Right lobe of liver (tissue), 6 donors: ENCODE measurements at regions not wholly inside any gene's neighbourhood (a gene's known extent, or its start where the extent isn't known, plus 50 kb on each side); places are given as distances from the start of the nearest gene placed in this dataset.

ENCODE experiments used
- ATAC-seq, 4 donors: fragments of 200-7000 bp; cut with Tn5 transposase; one replicate each; pipeline ENCODE4 v1.9.1; 2020; ENCODE audit warnings: mild to moderate bottlenecking in 4 of 4, moderate library complexity in 4 of 4
- DNase-seq, 3 donors: peaks; one replicate each; pipeline ENCODE4 v3.0.0-alpha.2; 2020
- H3K27ac ChIP-seq, 3 donors: fragments of 200-600 bp; one replicate each; pipeline ENCODE4 v1.8.0; 2022
- H3K27me3 ChIP-seq, 2 donors: fragments of 200-600 bp; one replicate each; pipeline ENCODE4 v1.8.0; 2022
- H3K36me3 ChIP-seq, 4 donors: fragments of 200-600 bp; sonication (generic) in 1 of 4; one replicate each; pipeline versions ENCODE4 v1.5.1 to v1.8.0; 2017 to 2022; ENCODE audit warnings: control low read depth in 1 of 4
- H3K4me1 ChIP-seq, 4 donors: fragments of 200-600 bp; sonication (generic) in 1 of 4; one replicate each; pipeline versions ENCODE4 v1.5.1 to v1.8.0; 2017 to 2022; ENCODE audit warnings: control low read depth in 1 of 4
- H3K4me3 ChIP-seq, 3 donors: fragments of 200-600 bp; one replicate each; pipeline ENCODE4 v1.8.0; 2022
- H3K9me3 ChIP-seq, 4 donors: fragments of 200-600 bp; sonication (generic) in 1 of 4; one replicate each; pipeline versions ENCODE4 v1.5.1 to v1.8.0; 2017 to 2022; ENCODE audit warnings: control low read depth in 1 of 4
- POLR2A ChIP-seq: fragments of 450-650 bp; IDR thresholded peaks from one replicate; pipeline ENCODE4 v1.6.1; 2017; ENCODE audit warnings: antibody characterized with exemption, mild to moderate bottlenecking
- WGBS: methylation state at CpG from one replicate; pipeline ENCODE4 v1.1.6; 2018; ENCODE audit warnings: low coverage, low lambda C conversion rate; ENCODE audit not compliant: insufficient coverage; ENCODE audit errors: missing lambda C conversion rate; 5-methylcytosine and 5-hydroxymethylcytosine counted together
- intact Hi-C, 2 donors: fragments of 100-400 bp; cut with DNase I; formaldehyde crosslinking; loops; one replicate each; pipeline versions ENCODE4 v1.11.2 to v1.14.1; 2022
- TF ChIP-seq, protein P1 (sequence below), 4 donors: fragments of 200-600 bp in 3 of 4; fragments of 450-650 bp in 1 of 4; IDR thresholded peaks; one replicate each; pipeline versions ENCODE4 v1.5.1 to v1.8.0; 2016 to 2022; ENCODE audit warnings: antibody characterized with exemption in 4 of 4, mild to moderate bottlenecking in 2 of 4
- donor health status: DM: no; HTN: yes; CAD: no.
- donor health status: DM: no; HTN: no; CAD: no.
- donor health status: DM: no; HTN: no; CAD: no.
- donor health status: DM: no; HTN: yes; CAD: no.
- donor health status: DM: no; HTN: yes; CAD: no.

GRCh38 chr16:61274211-61274610, 762.0 kb downstream of the CDH8 start:
- H3K27me3 ChIP-seq, result no peaks in the 10 kb centered on the region
- H3K36me3 ChIP-seq, result no peaks in the 10 kb centered on the region
- intact Hi-C loops, result no loop called here
- ATAC-seq, result no peak
- no peaks in the 10 kb centered on the region for H3K4me1 ChIP-seq
- H3K4me3 ChIP-seq, result no peak overlapping the region
- no peak for TF ChIP-seq POLR2A
- TF ChIP-seq, protein P1, sequence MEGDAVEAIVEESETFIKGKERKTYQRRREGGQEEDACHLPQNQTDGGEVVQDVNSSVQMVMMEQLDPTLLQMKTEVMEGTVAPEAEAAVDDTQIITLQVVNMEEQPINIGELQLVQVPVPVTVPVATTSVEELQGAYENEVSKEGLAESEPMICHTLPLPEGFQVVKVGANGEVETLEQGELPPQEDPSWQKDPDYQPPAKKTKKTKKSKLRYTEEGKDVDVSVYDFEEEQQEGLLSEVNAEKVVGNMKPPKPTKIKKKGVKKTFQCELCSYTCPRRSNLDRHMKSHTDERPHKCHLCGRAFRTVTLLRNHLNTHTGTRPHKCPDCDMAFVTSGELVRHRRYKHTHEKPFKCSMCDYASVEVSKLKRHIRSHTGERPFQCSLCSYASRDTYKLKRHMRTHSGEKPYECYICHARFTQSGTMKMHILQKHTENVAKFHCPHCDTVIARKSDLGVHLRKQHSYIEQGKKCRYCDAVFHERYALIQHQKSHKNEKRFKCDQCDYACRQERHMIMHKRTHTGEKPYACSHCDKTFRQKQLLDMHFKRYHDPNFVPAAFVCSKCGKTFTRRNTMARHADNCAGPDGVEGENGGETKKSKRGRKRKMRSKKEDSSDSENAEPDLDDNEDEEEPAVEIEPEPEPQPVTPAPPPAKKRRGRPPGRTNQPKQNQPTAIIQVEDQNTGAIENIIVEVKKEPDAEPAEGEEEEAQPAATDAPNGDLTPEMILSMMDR (IDR thresholded peaks at IDR 0.05), result no peak
- H3K9me3 ChIP-seq, result no peaks in the 10 kb centered on the region
- whole genome bisulfite sequencing, result 80% methylated on average over 1 of the region's 5 CpGs
- no peak overlapping the region for H3K27ac ChIP-seq
- no peak for DNase-seq

- H3K4me3 ChIP-seq, result no peak overlapping the region
- no peaks in the 10 kb centered on the region for H3K27me3 ChIP-seq
- H3K36me3 ChIP-seq, result no peaks in the 10 kb centered on the region
- intact Hi-C loops, result no loop called here
- no peak for ATAC-seq
- DNase-seq, result no peak
- H3K4me1 ChIP-seq, result no peaks in the 10 kb centered on the region
- no peak overlapping the region for H3K27ac ChIP-seq
- TF ChIP-seq, protein P1 (IDR thresholded peaks at IDR 0.05), result no peak
- TF ChIP-seq POLR2A, result no peak
- H3K9me3 ChIP-seq, result no peaks in the 10 kb centered on the region
Measured at GRCh38 chr16:61270726-61271125, 765.5 kb downstream of the CDH8 start.

DNA sequence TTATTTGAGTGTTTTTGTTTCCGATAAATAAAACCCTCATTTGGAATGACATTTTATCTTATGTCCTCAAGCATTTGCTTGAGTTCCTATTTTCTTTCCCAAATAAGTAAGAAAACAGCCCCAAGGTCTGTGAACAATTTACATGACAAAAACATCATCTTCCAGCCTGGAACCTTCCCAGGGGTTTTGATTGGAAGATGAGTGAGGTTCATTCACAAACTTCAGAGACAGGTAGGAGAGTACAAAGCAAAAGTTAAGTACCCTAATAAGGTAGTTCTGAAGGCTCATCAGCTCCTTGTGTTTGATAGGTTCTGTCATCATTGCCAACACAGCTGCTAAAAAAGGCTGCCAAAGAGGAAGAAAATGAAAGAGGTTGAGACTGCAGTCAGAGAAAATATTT, 772.8 kb downstream of the CDH8 start:
- Histone ChIP-seq H3K27me3 (no peaks in the 10 kb centered on the region), H3K4me1 (no peaks in the 10 kb centered on the region), H3K9me3 (no peaks in the 10 kb centered on the region), H3K27ac (no peak overlapping the region), H3K36me3 (no peaks in the 10 kb centered on the region), H3K4me3 (no peak overlapping the region)
- intact Hi-C loops, result no loop called here
- no peak for ATAC-seq
- DNase-seq, result no peak
- TF ChIP-seq, protein P1 (IDR thresholded peaks at IDR 0.05), result no peak
- no peak for TF ChIP-seq POLR2A
- WGBS, result 53% methylated on average over 1 of the region's 1 CpG

DNA sequence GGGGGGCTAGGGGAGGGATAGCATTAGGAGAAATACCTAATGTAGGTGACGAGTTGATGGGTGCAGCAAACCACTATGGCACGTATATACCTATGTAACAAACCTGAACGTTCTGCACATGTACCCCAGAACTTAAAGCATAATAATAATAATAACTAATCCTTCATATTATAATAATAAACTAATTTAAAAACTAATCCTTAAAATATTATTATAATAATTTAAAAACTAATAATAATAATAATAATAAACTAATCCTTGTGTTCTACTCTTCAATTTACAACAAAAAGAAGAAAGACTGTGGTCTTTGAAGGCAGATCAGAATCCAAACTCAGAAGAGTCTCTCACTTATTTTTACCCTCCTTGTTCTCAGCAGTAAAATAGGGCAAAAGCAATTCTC, 774.9 kb downstream of the CDH8 start:
- TF ChIP-seq, protein P1 (IDR thresholded peaks at IDR 0.05), result no peak
- TF ChIP-seq POLR2A, result no peak
- Histone ChIP-seq H3K9me3 (no peaks in the 10 kb centered on the region), H3K27me3 (no peaks in the 10 kb centered on the region), H3K36me3 (no peaks in the 10 kb centered on the region), H3K4me3 (no peak overlapping the region), H3K27ac (no peak overlapping the region), H3K4me1 (no peaks in the 10 kb centered on the region)
- ATAC-seq (no peak), DNase-seq (no peak)
- intact Hi-C loops, result no loop called here
- WGBS, result 63% methylated on average over 3 of the region's 3 CpGs

DNA sequence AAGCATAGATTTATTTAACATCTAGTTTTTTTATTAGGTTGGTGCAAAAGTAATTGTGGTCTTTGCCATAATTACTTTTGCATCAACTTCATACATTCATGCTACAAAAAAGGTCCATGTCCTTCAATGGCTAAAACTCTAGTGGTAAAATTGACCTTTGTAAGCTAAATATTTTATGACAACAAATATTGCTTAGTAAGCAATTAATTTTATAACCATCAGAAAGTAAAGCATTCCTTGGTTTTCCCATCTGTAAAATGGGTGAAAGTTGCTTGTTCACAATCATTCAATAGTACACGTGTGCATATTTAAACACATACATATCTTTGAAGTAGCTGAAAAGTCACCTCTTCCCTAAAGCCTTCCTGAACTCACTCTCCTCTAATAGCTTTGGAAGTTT, 789.6 kb downstream of the CDH8 start:
- ATAC-seq, result no peak
- no peak overlapping the region for H3K27ac ChIP-seq
- intact Hi-C loops, result no loop called here
- WGBS, result 70% methylated on average over 1 of the region's 1 CpG
- no peak for DNase-seq
- H3K9me3 ChIP-seq, result no peaks in the 10 kb centered on the region
- H3K4me1 ChIP-seq, result no peaks in the 10 kb centered on the region
- H3K4me3 ChIP-seq, result no peak overlapping the region
- TF ChIP-seq, protein P1 (IDR thresholded peaks at IDR 0.05), result no peak
- no peak for TF ChIP-seq POLR2A
- no peaks in the 10 kb centered on the region for H3K27me3 ChIP-seq
- H3K36me3 ChIP-seq, result no peaks in the 10 kb centered on the region
